Suprapubic skin (tissue), 4 donors: ENCODE measurements at regions not wholly inside any gene's neighbourhood (a gene's known extent, or its start where the extent isn't known, plus 50 kb on each side); places are given as distances from the start of the nearest gene placed in this dataset.

ENCODE experiments used
- CTCF ChIP-seq, 2 donors: fragments of 200-600 bp in 1 of 2; fragments of 450-650 bp in 1 of 2; sonication (generic) in 1 of 2; IDR thresholded peaks; one replicate each; pipeline ENCODE4 v1.5.1; 2016 to 2019; ENCODE audit warnings: antibody characterized with exemption in 2 of 2, mild to moderate bottlenecking in 1 of 2, moderate library complexity in 1 of 2
- EP300 ChIP-seq: sonication (generic); formaldehyde crosslinking; IDR thresholded peaks from one replicate; pipeline ENCODE4 v1.6.1; 2017; ENCODE audit warnings: antibody characterized with exemption
- POLR2A ChIP-seq, 2 donors: fragments of 450-650 bp; IDR thresholded peaks; one replicate each; pipeline ENCODE4 v1.6.1; 2017; ENCODE audit warnings: antibody characterized with exemption in 2 of 2, mild to moderate bottlenecking in 2 of 2, moderate library complexity in 2 of 2
- POLR2AphosphoS5 ChIP-seq, 3 donors: sonication (generic); formaldehyde crosslinking; IDR thresholded peaks; one replicate each; pipeline ENCODE4 v1.6.1; 2017; ENCODE audit warnings: antibody characterized with exemption in 3 of 3

GRCh38 chr20:22513574-22513973, 70.8 kb downstream of the FOXA2 start:
- TF ChIP-seq POLR2A (IDR thresholded peaks at IDR 0.05) (no peak), CTCF (IDR thresholded peaks at IDR 0.05) (no peak), POLR2AphosphoS5 (IDR thresholded peaks at IDR 0.05) (no peak), EP300 (no peak)
